ENCODE measurements at regions not wholly inside any gene's neighbourhood (a gene's known extent, or its start where the extent isn't known, plus 50 kb on each side); places are given as distances from the start of the nearest gene placed in this dataset.
A peak's percentile ranks its signal among the peaks of the same experiment; 100 is the strongest.

GRCh38 chr1:70855203-70855602 lies 192.4 kb downstream of the PTGER3 start:
- intact Hi-C loops (cut with DNase I; ENCODE audit: low total_unique reads): no loop called here
- H3K9me3 ChIP-seq: no peaks in the 10 kb centered on the region
- H3K27ac ChIP-seq: no peak overlapping the region
- TF ChIP-seq POLR2AphosphoS5 (IDR thresholded peaks at IDR 0.05) (no peak), CTCF (IDR thresholded peaks at IDR 0.05) (no peak), POLR2A (IDR thresholded peaks at IDR 0.05) (no peak)
- H3K4me3 ChIP-seq: no peak overlapping the region
- H3K27me3 ChIP-seq: no peaks in the 10 kb centered on the region
- no peak for DNase-seq (ENCODE audit: low spot score in 2 of 2)
- H3K36me3 ChIP-seq: no peaks in the 10 kb centered on the region
- H3K4me1 ChIP-seq: no peaks in the 10 kb centered on the region

GRCh38 chr1:70856201-70856600 lies 191.4 kb downstream of the PTGER3 start:
- TF ChIP-seq POLR2AphosphoS5 (IDR thresholded peaks at IDR 0.05) (no peak), POLR2A (IDR thresholded peaks at IDR 0.05) (no peak), CTCF (IDR thresholded peaks at IDR 0.05) (no peak)
- Histone ChIP-seq H3K27me3 (no peaks in the 10 kb centered on the region), H3K9me3 (no peaks in the 10 kb centered on the region), H3K27ac (no peak overlapping the region), H3K4me3 (no peak overlapping the region), H3K36me3 (no peaks in the 10 kb centered on the region), H3K4me1 (no peaks in the 10 kb centered on the region)
- intact Hi-C loops (cut with DNase I; ENCODE audit: low total_unique reads): no loop called here
- no peak for DNase-seq (ENCODE audit: low spot score in 2 of 2)

GRCh38 chr1:70863239-70863638 lies 184.4 kb downstream of the PTGER3 start:
- DNase-seq (ENCODE audit: low spot score in 2 of 2): no peak
- H3K27me3 ChIP-seq: no peaks in the 10 kb centered on the region
- no peaks in the 10 kb centered on the region for H3K9me3 ChIP-seq
- no peak for TF ChIP-seq POLR2AphosphoS5 (IDR thresholded peaks at IDR 0.05)
- H3K27ac ChIP-seq: peak overlapping the region in 1 of 2 donors; percentile 16
- intact Hi-C loops (cut with DNase I; ENCODE audit: low total_unique reads): no loop called here
- no peaks in the 10 kb centered on the region for H3K36me3 ChIP-seq
- H3K4me1 ChIP-seq: no peaks in the 10 kb centered on the region
- no peak overlapping the region for H3K4me3 ChIP-seq

- no peak overlapping the region for H3K27ac ChIP-seq
- H3K27me3 ChIP-seq: no peaks in the 10 kb centered on the region
- no peaks in the 10 kb centered on the region for H3K36me3 ChIP-seq
- H3K9me3 ChIP-seq: no peaks in the 10 kb centered on the region
- no peak for DNase-seq (ENCODE audit: low spot score in 2 of 2)
- intact Hi-C loops (cut with DNase I; ENCODE audit: low total_unique reads): no loop called here
- no peak for TF ChIP-seq POLR2A (IDR thresholded peaks at IDR 0.05)
- no peak for TF ChIP-seq POLR2AphosphoS5 (IDR thresholded peaks at IDR 0.05)
- no peak for TF ChIP-seq CTCF (IDR thresholded peaks at IDR 0.05)
- no peaks in the 10 kb centered on the region for H3K4me1 ChIP-seq
- no peak overlapping the region for H3K4me3 ChIP-seq
Measured at GRCh38 chr1:70864302-70864701, 183.3 kb downstream of the PTGER3 start.

GRCh38 chr1:70866542-70867264 lies 180.9 kb downstream of the PTGER3 start:
- Histone ChIP-seq H3K27me3 (no peaks in the 10 kb centered on the region), H3K9me3 (no peaks in the 10 kb centered on the region), H3K36me3 (no peaks in the 10 kb centered on the region), H3K4me3 (no peak overlapping the region), H3K27ac (no peak overlapping the region), H3K4me1 (no peaks in the 10 kb centered on the region)
- TF ChIP-seq POLR2AphosphoS5 (IDR thresholded peaks at IDR 0.05): no peak
- no peak for TF ChIP-seq CTCF (IDR thresholded peaks at IDR 0.05)
- no peak for TF ChIP-seq POLR2A (IDR thresholded peaks at IDR 0.05)
- intact Hi-C loops (cut with DNase I; ENCODE audit: low total_unique reads): no loop called here
- no peak for DNase-seq (ENCODE audit: low spot score in 2 of 2)
